Activated CD4-positive, alpha-beta T cell treated with anti-CD3 and anti-CD28 coated beads for 4 hours (primary cell): ENCODE measurements at regions not wholly inside any gene's neighbourhood (a gene's known extent, or its start where the extent isn't known, plus 50 kb on each side); places are given as distances from the start of the nearest gene placed in this dataset.
"Not testable (repeated sequence)": the region's sequence is repeated elsewhere in the genome, so short reads cannot be mapped to it uniquely, and the experiment has no call there.

Experiments used
- DNase-seq, 2 donors: peaks; one replicate each; pipeline ENCODE4 v3.0.0-alpha.2; 2020

DNA sequence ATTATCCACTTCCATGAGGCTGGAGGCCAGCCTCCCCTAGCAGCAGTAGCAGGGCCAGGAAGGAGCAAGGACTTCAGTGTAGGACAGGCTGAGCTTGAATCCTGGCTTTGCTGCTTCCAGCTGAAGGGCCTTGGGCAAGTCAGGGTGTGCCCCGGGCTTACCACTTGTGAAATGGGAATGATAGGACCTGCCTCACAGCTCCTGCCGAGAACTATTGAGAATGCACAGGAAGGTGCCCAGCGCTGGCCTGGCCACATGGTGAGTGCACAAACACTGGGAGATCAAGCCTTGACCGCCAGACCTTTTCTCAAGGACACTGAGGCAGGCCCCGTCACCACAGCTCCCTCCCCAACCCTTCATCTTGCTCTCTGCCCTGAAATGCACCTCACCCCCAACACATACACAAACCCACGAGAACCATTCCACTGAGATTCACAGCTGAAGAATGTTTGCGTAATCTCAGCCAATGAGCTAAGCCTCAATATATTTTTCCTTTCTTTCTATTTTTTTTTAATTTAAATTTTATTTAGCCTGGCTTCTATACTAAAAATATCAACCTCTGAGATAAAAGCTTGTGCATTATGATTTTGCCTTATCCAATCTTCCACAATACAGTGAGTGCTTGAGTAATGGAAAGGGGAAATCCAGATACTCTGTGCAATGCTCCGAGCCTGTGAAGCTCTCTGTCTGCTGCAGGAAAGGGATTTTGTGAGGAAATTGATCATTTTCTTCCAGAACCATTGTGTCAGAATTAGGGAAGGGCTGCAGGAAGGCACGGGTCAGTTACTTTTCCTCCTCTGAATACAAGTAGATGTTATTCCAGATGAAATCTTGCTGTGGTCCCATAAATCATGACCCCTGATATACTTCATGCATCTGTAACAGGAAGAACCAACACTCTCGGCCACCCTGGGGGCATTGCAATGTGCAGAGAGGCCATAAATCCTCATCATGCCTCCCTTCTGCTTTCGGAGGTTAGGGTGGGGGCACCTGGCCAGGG, 193.9 kb downstream of the TLE3 start:
- no peak for DNase-seq

GRCh38 chr15:69906256-69907185, 191.2 kb downstream of the TLE3 start:
- no peak for DNase-seq

DNA sequence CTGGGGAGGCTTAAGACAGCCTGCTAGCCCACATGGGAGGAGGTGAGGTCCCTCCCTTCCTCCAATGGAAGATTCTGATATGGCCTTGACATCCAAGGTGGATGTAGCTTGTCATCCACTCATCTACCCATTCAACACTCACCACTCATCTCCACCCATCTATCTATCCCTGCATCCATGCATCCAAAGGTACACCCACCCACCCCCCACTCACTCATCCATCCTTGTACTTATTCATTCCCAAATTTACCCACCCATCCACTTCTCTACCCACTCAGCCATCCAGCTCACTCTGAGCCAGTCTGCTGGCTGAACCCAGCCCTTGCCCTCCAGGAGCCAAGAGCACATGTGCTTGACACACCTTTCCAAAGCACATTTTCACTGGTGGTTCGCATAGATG, 189.7 kb downstream of the TLE3 start:
- no peak for DNase-seq

- no peak for DNase-seq
Observed at GRCh38 chr15:69908590-69909420, 188.9 kb downstream of the TLE3 start.

- DNase-seq, result no peak
Observed at GRCh38 chr15:69909719-69910444, 187.8 kb downstream of the TLE3 start.

DNA sequence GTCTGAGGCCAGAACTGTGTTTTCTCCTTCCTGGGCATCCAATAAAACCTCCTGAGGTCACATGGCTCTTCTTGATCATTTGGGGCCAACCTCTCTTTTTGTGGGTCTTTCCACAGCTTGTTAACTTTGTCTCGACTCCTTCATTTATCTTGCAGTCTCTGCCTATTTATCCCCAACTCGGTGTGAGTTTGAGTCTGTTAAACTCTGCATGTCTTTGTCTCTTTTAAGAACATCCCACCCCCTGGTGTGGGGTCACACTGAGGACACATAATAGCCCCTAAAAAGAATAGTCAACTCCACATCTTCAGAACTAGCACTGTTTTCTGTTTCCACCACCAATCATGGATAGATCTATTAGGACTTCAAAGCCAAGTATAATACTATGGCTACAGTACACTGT, 187.2 kb downstream of the TLE3 start:
- DNase-seq, result no peak

- DNase-seq, result no peak
Observed at GRCh38 chr15:69912116-69912515, 185.6 kb downstream of the TLE3 start.

GRCh38 chr15:69914040-69914439, 183.7 kb downstream of the TLE3 start:
- no peak for DNase-seq

DNA sequence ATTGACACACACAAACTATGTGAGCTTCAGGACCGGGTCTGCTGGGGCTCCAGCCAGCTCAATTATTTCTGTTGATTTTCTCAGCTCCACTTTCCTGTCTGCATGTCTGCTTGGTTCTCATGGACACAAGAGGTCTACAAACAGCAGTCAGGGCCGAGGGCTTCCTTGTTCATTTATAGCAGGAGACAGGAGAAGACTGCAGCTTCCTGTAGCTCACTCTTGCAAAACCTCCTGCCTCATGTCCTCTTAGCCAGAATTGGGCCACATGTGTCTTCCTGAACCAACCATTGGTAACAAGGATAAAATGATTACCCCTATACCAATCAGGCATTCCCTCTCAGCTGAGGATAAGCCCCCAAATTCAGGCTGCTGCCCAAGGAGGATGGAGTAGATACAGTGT, 182.8 kb downstream of the TLE3 start:
- DNase-seq, result no peak

DNA sequence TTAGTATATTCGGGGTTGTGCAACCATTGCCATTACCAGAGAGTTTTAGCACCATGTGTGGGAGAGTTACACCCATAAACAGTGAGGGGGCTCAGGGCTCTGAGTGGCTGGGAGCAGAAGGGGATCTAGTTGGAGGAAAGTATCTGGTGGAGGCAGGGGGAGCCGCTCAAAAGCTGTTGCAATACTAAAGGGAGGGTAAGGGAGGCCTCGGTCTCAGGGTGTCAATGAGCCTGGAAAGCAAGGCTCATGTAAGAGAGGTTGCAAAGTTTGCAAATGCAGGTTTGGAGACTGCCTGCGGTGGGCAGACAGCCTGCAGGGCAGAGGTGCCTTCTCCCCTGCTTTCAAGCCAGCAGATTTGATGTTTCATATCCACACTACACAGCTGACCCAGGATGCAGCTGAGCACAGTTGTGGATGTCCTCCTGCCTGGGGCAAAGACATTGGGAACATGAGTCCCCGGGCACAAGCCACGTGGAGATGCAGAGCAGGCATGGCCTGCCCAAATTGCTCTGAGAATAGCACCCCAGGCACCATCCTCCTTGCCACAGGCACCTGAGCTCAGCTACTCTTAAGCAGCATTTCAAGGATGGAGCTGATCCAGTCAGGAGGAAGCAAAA, 181.4 kb downstream of the TLE3 start:
- DNase-seq, result no peak

- DNase-seq, result no peak
Observed at GRCh38 chr15:69917056-69917455, 180.7 kb downstream of the TLE3 start.

DNA sequence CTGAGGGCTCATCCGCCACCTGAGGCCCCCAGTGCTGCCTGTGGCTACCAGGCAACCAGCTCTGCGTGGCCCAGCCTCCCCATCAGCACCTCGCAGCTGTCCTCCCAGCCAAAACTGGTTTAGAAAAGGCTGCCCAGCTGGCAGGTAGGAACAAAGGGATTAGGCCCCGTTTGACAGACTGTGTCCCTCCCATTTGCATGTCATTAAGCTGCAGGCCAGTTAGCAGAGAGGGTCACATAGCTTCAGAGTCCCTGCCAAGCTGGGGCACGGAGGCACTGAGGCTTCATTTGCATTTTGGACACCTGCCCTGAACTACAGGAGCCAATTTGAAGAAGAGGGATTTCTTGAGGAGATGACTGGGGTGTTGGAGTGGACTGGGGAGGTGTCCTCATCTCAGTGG, 177.9 kb downstream of the TLE3 start:
- no peak for DNase-seq

GRCh38 chr15:69920221-69920620, 177.5 kb downstream of the TLE3 start:
- DNase-seq, result no peak

DNA sequence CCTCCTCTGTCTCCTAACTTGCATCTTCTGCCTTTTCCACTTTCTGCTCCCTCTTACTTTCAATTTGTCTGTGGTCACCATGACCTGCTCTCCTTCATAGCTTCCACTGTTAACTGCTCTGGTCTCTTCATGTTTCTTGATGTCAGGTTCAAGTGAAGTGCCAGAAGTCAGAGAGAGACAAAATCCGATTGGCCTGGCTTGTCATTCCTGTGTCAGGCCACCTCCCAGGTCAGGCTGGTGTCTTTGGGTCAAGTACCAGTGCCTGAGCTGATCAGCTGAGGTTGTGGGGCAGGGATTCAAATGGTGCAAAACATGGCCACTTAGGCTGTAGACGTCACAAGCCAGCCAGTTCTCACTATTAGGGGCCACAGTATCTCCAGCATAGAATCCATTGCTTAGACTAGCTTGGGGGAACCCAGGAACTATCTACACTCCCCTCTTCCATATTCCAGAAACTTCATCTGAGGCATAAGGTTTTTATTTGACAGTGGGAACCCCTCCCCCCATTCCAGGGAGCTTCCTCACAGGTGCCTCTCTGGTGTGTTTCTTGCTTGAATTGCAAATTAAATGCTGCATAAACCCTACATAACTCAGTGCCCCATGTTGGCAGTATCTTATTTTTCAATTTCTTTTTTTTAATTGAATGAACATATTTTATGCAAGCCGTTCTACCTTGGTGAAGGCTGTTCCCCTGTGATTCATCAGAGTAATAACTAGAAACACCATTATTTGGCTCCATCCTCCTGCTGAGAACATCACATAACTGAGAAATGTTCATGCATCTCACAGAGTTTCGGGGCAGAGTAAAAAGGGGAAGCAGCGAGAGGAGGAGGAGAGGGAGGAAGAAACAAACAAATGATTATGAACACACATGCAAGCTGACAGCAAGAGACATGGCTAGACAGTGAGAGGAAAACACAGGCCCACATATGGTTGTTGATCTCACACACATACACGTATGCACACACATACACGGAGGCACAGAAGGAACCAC, 175.8 kb downstream of the TLE3 start:
- DNase-seq, result no peak

DNA sequence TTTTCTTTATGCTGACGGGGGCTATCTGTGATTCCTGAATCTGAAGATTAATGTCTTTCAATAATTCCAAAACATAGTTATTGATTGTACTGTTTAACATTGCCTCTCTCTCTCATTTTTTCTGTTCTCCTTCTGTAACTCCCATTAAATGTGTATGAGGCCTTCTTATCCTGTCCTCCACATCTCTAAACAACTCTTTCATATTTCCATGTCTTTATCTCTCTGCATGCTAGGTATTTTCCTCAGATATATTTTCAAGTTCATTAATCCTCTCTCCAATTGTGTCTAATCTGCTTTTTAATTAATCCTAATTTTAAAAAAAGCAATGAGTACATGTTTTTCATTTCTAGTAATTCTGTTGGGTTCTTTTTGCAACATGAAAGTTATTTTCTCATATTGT, 173.2 kb downstream of the TLE3 start:
- DNase-seq, result no peak

GRCh38 chr15:69926006-69926405, 171.7 kb downstream of the TLE3 start:
- no peak for DNase-seq

DNA sequence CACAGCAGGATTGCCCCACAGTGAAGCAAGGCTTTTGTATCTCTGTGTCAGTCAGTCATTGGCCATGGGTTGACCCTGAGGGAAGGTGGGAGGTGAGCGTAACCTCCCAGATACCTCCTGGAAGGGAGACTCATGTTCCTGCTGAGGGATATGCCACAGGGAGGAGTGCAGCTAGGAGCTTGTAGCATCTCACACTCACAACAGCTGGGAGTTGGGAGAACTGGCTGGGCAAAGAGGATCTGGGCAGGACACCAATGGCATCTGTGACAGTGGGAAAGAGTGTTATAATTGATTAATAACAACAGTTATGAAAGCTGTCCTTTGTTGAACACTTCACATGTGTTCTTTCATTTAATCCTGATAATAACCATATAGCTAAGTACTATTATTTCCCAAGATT, 171.0 kb downstream of the TLE3 start:
- no peak for DNase-seq

DNA sequence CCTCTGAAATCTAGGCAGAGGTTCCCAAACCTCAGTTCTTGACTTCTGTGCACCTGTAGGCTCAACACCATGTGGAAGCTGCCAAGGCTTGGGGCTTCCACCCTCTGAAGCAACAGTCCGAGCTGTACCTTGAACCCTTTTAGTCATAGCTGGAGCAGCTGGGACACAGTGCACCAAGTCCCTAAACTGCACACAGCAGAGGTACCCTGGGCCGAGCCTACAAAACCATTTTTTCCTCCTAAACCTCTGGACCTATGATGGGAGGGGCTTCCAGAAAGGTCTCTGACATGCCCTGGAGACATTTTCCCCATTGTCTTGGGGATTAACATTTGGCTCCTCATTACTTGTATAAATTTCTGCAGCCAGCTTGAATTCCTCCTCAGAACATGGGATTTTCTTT, 168.8 kb downstream of the TLE3 start:
- DNase-seq, result not testable (repeated sequence)

DNA sequence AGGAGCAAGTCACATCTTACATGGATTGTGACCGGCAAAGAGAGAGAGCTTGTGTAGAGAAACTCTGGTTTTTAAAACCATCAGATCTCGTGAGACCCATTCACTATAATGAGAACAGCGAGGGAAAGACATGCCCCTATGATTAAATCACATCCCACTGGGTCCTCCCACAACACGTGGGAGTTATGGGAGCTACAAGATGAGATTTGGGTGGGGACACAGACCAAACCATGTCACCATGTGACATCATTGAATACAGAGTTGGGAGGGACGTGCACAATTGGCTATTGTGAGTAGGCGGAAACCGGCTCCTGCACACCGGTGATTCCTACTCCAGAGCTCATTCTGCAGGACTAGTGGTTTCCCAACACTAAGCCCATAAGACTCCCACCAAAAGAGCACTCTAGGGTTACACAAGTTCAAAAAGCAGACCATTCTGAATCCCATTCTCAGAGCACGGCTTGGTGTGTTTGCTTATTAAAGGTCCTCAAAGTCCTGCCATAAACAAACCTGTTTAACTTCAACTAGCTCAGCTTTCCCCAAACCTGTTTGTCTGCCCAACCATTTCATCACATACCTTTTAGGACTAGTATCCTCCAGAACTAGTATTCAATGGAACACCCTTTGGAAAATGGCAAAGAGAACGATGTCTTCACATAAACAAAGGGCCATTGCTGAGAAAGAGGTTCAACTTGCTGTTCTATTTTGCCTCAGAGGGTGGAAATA, 167.6 kb downstream of the TLE3 start:
- DNase-seq, result no peak

- no peak for DNase-seq
Observed at GRCh38 chr15:69930754-69931153, 167.0 kb downstream of the TLE3 start.
